ENCODE measurements at regions not wholly inside any gene's neighbourhood (a gene's known extent, or its start where the extent isn't known, plus 50 kb on each side); places are given as distances from the start of the nearest gene placed in this dataset.

DNA sequence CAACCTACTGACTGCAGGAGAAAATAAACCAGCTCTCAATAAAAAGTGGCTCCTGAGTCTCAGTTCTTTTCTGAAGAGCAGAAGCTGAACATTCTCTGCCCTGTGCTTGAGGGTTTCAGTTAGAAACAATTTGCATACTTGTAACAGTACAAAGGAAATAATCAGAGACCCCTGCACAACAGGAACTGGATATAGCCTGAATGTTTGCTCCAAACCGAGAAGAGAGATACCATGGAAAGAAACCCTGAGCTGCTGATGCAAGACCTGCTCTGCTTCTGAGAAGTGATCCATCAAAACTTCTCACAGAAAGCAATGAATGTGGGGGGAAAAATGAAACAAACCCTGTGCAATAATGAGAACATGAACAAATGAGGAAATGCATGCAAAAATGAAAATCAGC lies 592.9 kb downstream of the SEMA5A start:
- no peak for TF ChIP-seq BMI1 (IDR thresholded peaks at IDR 0.05; ENCODE audit: borderline replicate concordance)
- no peak for TF ChIP-seq YY1 (IDR thresholded peaks at IDR 0.05; ENCODE audit: low read depth, low read length)
- TF ChIP-seq TCF12 (IDR thresholded peaks at IDR 0.05; ENCODE audit: low read depth, low read length) = no peak
- TF ChIP-seq, protein P1, sequence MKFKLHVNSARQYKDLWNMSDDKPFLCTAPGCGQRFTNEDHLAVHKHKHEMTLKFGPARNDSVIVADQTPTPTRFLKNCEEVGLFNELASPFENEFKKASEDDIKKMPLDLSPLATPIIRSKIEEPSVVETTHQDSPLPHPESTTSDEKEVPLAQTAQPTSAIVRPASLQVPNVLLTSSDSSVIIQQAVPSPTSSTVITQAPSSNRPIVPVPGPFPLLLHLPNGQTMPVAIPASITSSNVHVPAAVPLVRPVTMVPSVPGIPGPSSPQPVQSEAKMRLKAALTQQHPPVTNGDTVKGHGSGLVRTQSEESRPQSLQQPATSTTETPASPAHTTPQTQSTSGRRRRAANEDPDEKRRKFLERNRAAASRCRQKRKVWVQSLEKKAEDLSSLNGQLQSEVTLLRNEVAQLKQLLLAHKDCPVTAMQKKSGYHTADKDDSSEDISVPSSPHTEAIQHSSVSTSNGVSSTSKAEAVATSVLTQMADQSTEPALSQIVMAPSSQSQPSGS (IDR thresholded peaks at IDR 0.05; ENCODE audit: low read length) = no peak
- TF ChIP-seq, protein P2, sequence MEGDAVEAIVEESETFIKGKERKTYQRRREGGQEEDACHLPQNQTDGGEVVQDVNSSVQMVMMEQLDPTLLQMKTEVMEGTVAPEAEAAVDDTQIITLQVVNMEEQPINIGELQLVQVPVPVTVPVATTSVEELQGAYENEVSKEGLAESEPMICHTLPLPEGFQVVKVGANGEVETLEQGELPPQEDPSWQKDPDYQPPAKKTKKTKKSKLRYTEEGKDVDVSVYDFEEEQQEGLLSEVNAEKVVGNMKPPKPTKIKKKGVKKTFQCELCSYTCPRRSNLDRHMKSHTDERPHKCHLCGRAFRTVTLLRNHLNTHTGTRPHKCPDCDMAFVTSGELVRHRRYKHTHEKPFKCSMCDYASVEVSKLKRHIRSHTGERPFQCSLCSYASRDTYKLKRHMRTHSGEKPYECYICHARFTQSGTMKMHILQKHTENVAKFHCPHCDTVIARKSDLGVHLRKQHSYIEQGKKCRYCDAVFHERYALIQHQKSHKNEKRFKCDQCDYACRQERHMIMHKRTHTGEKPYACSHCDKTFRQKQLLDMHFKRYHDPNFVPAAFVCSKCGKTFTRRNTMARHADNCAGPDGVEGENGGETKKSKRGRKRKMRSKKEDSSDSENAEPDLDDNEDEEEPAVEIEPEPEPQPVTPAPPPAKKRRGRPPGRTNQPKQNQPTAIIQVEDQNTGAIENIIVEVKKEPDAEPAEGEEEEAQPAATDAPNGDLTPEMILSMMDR (IDR thresholded peaks at IDR 0.05 in 2 of 3, conservative IDR thresholded peaks at IDR 0.05 in 1 of 3; ENCODE audit: control insufficient read depth in 2 of 3, extremely low read depth in 1 of 3, insufficient read depth in 1 of 3, low read depth in 3 of 3, low read length in 3 of 3) = no peak
- TF ChIP-seq ETV6 (conservative IDR thresholded peaks at IDR 0.05 in 1 of 2, IDR thresholded peaks at IDR 0.05 in 1 of 2; ENCODE audit: borderline replicate concordance in 1 of 2, low read depth in 1 of 2) = no peak
- TF ChIP-seq, protein P3, sequence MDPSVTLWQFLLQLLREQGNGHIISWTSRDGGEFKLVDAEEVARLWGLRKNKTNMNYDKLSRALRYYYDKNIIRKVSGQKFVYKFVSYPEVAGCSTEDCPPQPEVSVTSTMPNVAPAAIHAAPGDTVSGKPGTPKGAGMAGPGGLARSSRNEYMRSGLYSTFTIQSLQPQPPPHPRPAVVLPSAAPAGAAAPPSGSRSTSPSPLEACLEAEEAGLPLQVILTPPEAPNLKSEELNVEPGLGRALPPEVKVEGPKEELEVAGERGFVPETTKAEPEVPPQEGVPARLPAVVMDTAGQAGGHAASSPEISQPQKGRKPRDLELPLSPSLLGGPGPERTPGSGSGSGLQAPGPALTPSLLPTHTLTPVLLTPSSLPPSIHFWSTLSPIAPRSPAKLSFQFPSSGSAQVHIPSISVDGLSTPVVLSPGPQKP (IDR thresholded peaks at IDR 0.05; ENCODE audit: low read depth, low read length) = no peak
- no peak for TF ChIP-seq MXI1 (IDR thresholded peaks at IDR 0.05; ENCODE audit: low read depth, low read length)

Data from GM12878 (cell line).